ENCODE measurements at regions not wholly inside any gene's neighbourhood (a gene's known extent, or its start where the extent isn't known, plus 50 kb on each side); places are given as distances from the start of the nearest gene placed in this dataset.

- no peak for DNase-seq (ENCODE audit: low read depth)
Measured at GRCh38 chr13:102933523-102933922, 87.7 kb downstream of the ERCC5 start.

GRCh38 chr13:102933122-102933521 lies 87.3 kb downstream of the ERCC5 start:
- DNase-seq (ENCODE audit: low read depth), result no peak

DNA sequence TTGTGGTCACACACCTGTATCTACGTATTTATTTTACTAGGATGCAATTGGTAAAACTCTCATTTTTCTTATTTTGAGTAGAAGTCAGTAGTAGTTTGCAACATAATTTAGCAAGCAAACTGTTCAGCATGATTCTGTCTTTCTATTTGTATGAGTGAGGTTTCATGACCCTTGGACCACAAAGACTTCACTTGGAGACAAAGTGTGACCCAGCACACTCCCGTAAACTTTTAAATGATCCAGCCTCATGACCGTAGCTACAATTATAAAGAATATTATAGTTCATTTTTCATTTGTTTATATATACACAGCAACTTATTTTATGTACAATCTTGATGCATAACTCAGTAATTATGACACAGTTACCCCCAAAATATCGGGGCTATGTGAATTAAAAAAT lies 86.5 kb downstream of the ERCC5 start:
- DNase-seq (ENCODE audit: low read depth), result no peak

- DNase-seq (ENCODE audit: low read depth), result no peak
Measured at GRCh38 chr13:102930566-102930965, 84.7 kb downstream of the ERCC5 start.

GRCh38 chr13:102928941-102929675 lies 83.3 kb downstream of the ERCC5 start:
- DNase-seq (ENCODE audit: low read depth), result no peak
